Frontal cortex (tissue), 3 donors: ENCODE measurements at regions not wholly inside any gene's neighbourhood (a gene's known extent, or its start where the extent isn't known, plus 50 kb on each side); places are given as distances from the start of the nearest gene placed in this dataset.

Source experiments
- DNase-seq, 2 donors: peaks; one replicate each; pipeline ENCODE4 v3.0.0; 2012; ENCODE audit warnings: low spot score in 2 of 2
- FAIRE-seq: peaks from 2 replicates; lab custom pipeline; 2012; peaks lifted over from hg19 to GRCh38; lab: Jason Lieb, UNC
- donor health status: control.
- donor health status: control.
- donor health status: control.

- FAIRE-seq (no peak), DNase-seq (no peak)
Observed at GRCh38 chr10:88120599-88121333, 257.3 kb downstream of the PTEN start.

- DNase-seq: no peak
- FAIRE-seq: no peak
Observed at GRCh38 chr10:88121361-88121760, 257.9 kb downstream of the PTEN start.

GRCh38 chr10:88122145-88122544 is 258.7 kb downstream of the PTEN start:
- no peak for FAIRE-seq

GRCh38 chr10:88122576-88122975 is 259.2 kb downstream of the PTEN start:
- FAIRE-seq: no peak

More at GRCh38 chr10:88122145-88122544, 258.7 kb downstream of the PTEN start:
- DNase-seq: no peak

GRCh38 chr10:88125766-88126165 is 262.3 kb downstream of the PTEN start:
- FAIRE-seq (no peak), DNase-seq (no peak)

More at GRCh38 chr10:88122576-88122975, 259.2 kb downstream of the PTEN start:
- no peak for DNase-seq

GRCh38 chr10:88126699-88127098 is 263.3 kb downstream of the PTEN start:
- FAIRE-seq: no peak
- no peak for DNase-seq

GRCh38 chr10:88127269-88127668 is 263.8 kb downstream of the PTEN start:
- DNase-seq: no peak
- no peak for FAIRE-seq

GRCh38 chr10:88127766-88128165 is 264.3 kb downstream of the PTEN start:
- FAIRE-seq: no peak
- no peak for DNase-seq

- FAIRE-seq: no peak
- no peak for DNase-seq
Observed at GRCh38 chr10:88129013-88129412, 265.6 kb downstream of the PTEN start.

- FAIRE-seq: no peak
Observed at GRCh38 chr10:88130912-88131311, 267.5 kb downstream of the PTEN start.

GRCh38 chr10:88131511-88132139 is 268.2 kb downstream of the PTEN start:
- no peak for DNase-seq
- no peak for FAIRE-seq

More at GRCh38 chr10:88130912-88131311, 267.5 kb downstream of the PTEN start:
- no peak for DNase-seq

- no peak for FAIRE-seq
Observed at GRCh38 chr10:88136712-88137111, 273.3 kb downstream of the PTEN start.

GRCh38 chr10:88138319-88138848 is 275.0 kb downstream of the PTEN start:
- no peak for DNase-seq
- no peak for FAIRE-seq

More at GRCh38 chr10:88136712-88137111, 273.3 kb downstream of the PTEN start:
- no peak for DNase-seq

GRCh38 chr10:88147000-88147798 is 283.8 kb downstream of the PTEN start:
- FAIRE-seq: no peak
- DNase-seq: no peak

GRCh38 chr10:88149906-88150305 is 286.5 kb downstream of the PTEN start:
- DNase-seq (no peak), FAIRE-seq (no peak)

GRCh38 chr10:88150339-88150738 is 286.9 kb downstream of the PTEN start:
- no peak for FAIRE-seq
- no peak for DNase-seq

- no peak for FAIRE-seq
Observed at GRCh38 chr10:88152728-88153133, 289.3 kb downstream of the PTEN start.

GRCh38 chr10:88154596-88155250 is 291.3 kb downstream of the PTEN start:
- FAIRE-seq (no peak), DNase-seq (no peak)

More at GRCh38 chr10:88152728-88153133, 289.3 kb downstream of the PTEN start:
- no peak for DNase-seq

GRCh38 chr10:88156341-88156740 is 292.9 kb downstream of the PTEN start:
- FAIRE-seq: no peak
- no peak for DNase-seq

GRCh38 chr10:88157981-88158465 is 294.6 kb downstream of the PTEN start:
- DNase-seq: no peak
- FAIRE-seq: no peak
